ENCODE measurements at regions not wholly inside any gene's neighbourhood (a gene's known extent, or its start where the extent isn't known, plus 50 kb on each side); places are given as distances from the start of the nearest gene placed in this dataset.
"Not testable (repeated sequence)": the region's sequence is repeated elsewhere in the genome, so short reads cannot be mapped to it uniquely, and the experiment has no call there.

- ChIA-PET POLR2A (no interaction called here), CTCF (no interaction called here)
These were observed 105.6 kb upstream of the FOXA2 start for GRCh38 chr20:22690000-22690399.

- CTCF ChIA-PET = interaction anchor here (1.5 kb wide), 1 partner anchor 17 kb away, joined by 3 read pairs; no protein-coding TSS in a partner anchor
- POLR2A ChIA-PET = interaction anchor here (0.6 kb wide), 1 partner anchor 660 kb away, joined by 3 read pairs; the partner anchor contains the start of gene NXT1
These were observed 106.3 kb upstream of the FOXA2 start for GRCh38 chr20:22690616-22691179.

GRCh38 chr20:22691369-22692118 is 107.2 kb upstream of the FOXA2 start:
- CTCF ChIA-PET = interaction anchor here (1.2 to 1.5 kb wide), 2 partner anchors 16 to 649 kb away, joined by 3 read pairs; no protein-coding TSS in a partner anchor
- POLR2A ChIA-PET = no interaction called here

GRCh38 chr20:22692119-22692475 is 107.7 kb upstream of the FOXA2 start:
- POLR2A ChIA-PET = no interaction called here
- CTCF ChIA-PET = interaction anchor here (1.2 to 1.4 kb wide), 2 partner anchors 10 to 649 kb away, joined by 3 read pairs; no protein-coding TSS in a partner anchor

- CTCF ChIA-PET = interaction anchor here (0.7 to 1.4 kb wide), 4 partner anchors 10 to 1655 kb away, joined by 3 read pairs; no protein-coding TSS in a partner anchor
- POLR2A ChIA-PET = not testable (repeated sequence)
These were observed 108.2 kb upstream of the FOXA2 start for GRCh38 chr20:22692620-22693019.

GRCh38 chr20:22696759-22697158 is 112.4 kb upstream of the FOXA2 start:
- POLR2A ChIA-PET = no interaction called here
- CTCF ChIA-PET = no interaction called here

- CTCF ChIA-PET = no interaction called here
- POLR2A ChIA-PET = no interaction called here
These were observed 114.0 kb upstream of the FOXA2 start for GRCh38 chr20:22698259-22698842.

GRCh38 chr20:22699396-22699795 is 115.0 kb upstream of the FOXA2 start:
- POLR2A ChIA-PET = no interaction called here
- CTCF ChIA-PET = no interaction called here

GRCh38 chr20:22700367-22700766 is 116.0 kb upstream of the FOXA2 start:
- ChIA-PET POLR2A (no interaction called here), CTCF (no interaction called here)

- POLR2A ChIA-PET = no interaction called here
These were observed 117.4 kb upstream of the FOXA2 start for GRCh38 chr20:22701679-22702308.

GRCh38 chr20:22703843-22704242 is 119.5 kb upstream of the FOXA2 start:
- CTCF ChIA-PET = no interaction called here
- POLR2A ChIA-PET = no interaction called here

More at GRCh38 chr20:22701679-22702308, 117.4 kb upstream of the FOXA2 start:
- CTCF ChIA-PET = interaction anchor here (1.4 kb wide), 1 partner anchor 9 kb away, joined by 3 read pairs; no protein-coding TSS in a partner anchor

- ChIA-PET POLR2A (no interaction called here), CTCF (no interaction called here)
These were observed 127.8 kb upstream of the FOXA2 start for GRCh38 chr20:22711971-22712755.

GRCh38 chr20:22716821-22717351 is 132.5 kb upstream of the FOXA2 start:
- CTCF ChIA-PET = no interaction called here
- POLR2A ChIA-PET = no interaction called here

GRCh38 chr20:22717466-22717865 is 133.1 kb upstream of the FOXA2 start:
- POLR2A ChIA-PET = no interaction called here
- CTCF ChIA-PET = no interaction called here

- CTCF ChIA-PET = no interaction called here
- POLR2A ChIA-PET = no interaction called here
These were observed 134.8 kb upstream of the FOXA2 start for GRCh38 chr20:22719167-22719591.

- CTCF ChIA-PET = no interaction called here
- POLR2A ChIA-PET = no interaction called here
These were observed 135.8 kb upstream of the FOXA2 start for GRCh38 chr20:22720206-22720605.

- ChIA-PET POLR2A (no interaction called here), CTCF (no interaction called here)
These were observed 138.4 kb upstream of the FOXA2 start for GRCh38 chr20:22722811-22723210.

- ChIA-PET POLR2A (no interaction called here), CTCF (no interaction called here)
These were observed 139.3 kb upstream of the FOXA2 start for GRCh38 chr20:22723659-22724058.

GRCh38 chr20:22728146-22728745 is 143.9 kb upstream of the FOXA2 start:
- ChIA-PET CTCF (no interaction called here), POLR2A (no interaction called here)
